ENCODE measurements at regions not wholly inside any gene's neighbourhood (a gene's known extent, or its start where the extent isn't known, plus 50 kb on each side); places are given as distances from the start of the nearest gene placed in this dataset.

DNA sequence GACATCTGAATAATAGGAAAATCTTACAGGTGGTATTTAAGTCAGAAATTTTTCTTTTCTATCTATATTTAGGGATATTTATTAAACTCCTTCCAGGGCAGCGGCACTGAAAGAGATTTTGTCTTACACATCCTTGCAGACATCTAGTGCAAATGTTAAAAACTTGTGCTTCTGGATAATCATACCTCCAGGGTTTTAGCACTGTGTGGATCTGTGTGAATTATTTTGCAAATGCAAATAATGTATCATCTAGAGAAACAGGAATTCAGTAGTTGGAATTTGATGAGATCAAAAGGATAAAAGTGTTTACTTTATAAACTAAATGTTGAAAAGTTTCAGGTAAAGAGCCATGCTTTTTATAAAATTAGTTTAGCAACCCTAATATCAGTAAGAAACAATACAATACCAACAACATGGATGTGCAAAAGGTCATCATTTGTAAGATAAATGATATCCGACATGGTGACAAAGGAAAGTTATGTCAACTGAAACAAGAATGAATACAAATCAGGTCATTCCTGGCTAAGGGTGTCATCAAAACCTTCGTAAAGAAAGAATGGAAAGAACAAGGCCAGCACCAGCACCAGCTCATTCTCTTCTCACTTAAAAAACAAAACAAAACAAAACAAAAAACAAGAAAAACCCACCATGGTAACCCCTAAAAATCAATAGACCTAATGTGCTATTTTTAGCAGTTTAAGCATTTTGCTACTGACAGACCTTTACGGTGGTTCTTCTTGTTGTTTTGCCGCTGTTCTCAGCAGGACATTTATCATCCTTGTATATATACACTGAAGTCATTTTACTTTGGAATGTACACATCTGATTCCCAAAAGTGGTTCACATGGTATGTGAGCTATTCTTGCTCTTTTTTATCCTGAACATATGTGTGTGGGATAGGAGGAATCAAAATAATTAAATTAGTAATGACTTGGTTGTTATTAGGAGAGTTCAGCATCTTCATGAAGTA lies 219.7 kb upstream of the NDST3 start:
- no peak for DNase-seq (ENCODE audit: extremely low read depth, low read depth)
- no peak overlapping the region for H3K4me3 ChIP-seq (replicated peaks; ENCODE audit: low read depth, low read length)
- TF ChIP-seq, protein P1, sequence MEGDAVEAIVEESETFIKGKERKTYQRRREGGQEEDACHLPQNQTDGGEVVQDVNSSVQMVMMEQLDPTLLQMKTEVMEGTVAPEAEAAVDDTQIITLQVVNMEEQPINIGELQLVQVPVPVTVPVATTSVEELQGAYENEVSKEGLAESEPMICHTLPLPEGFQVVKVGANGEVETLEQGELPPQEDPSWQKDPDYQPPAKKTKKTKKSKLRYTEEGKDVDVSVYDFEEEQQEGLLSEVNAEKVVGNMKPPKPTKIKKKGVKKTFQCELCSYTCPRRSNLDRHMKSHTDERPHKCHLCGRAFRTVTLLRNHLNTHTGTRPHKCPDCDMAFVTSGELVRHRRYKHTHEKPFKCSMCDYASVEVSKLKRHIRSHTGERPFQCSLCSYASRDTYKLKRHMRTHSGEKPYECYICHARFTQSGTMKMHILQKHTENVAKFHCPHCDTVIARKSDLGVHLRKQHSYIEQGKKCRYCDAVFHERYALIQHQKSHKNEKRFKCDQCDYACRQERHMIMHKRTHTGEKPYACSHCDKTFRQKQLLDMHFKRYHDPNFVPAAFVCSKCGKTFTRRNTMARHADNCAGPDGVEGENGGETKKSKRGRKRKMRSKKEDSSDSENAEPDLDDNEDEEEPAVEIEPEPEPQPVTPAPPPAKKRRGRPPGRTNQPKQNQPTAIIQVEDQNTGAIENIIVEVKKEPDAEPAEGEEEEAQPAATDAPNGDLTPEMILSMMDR (IDR thresholded peaks at IDR 0.05; ENCODE audit: low read depth, low read length, missing control alignments) = no peak

DNA sequence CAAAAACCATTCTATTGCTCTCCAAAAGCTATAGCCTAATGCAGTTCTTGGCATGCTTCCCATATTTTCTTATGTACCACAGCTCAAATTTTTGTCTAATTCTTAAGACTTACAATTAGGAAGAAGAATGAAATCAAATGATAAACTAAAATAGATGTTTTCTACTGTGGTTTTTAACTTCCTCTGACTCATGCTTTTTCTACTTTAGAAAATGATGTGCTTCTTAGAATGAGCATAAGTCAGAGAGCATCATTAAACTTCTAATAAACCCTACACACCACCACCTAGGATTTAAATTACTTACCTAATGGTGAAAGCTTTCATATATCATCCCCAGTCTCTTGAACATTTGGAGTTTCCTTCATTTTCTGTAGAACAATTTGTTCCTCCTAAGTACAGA lies 217.0 kb upstream of the NDST3 start:
- H3K4me3 ChIP-seq (replicated peaks; ENCODE audit: low read depth, low read length) = no peak overlapping the region
- no peak for DNase-seq (ENCODE audit: extremely low read depth, low read depth)

DNA sequence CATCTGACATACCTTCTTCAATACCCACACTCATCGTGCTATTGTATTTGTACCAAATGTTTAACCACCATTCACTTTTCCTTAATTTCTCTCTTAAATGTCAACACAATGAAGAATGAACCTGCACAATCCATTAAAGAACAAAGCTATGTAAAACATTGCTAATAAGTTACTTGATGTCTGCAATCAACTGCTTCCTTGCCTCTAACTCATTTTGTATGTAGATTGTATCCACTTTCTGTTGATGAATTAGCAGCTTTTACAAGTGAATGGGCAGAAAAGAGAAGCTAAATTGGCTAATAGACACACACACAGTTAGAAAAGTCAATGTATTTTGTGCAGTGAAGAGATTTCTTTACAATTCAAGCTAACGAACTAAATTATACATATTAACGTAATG lies 212.5 kb upstream of the NDST3 start:
- DNase-seq (ENCODE audit: extremely low read depth, low read depth) = no peak
- TF ChIP-seq, protein P1 (IDR thresholded peaks at IDR 0.05; ENCODE audit: low read depth, low read length, missing control alignments) = no peak
- no peak overlapping the region for H3K4me3 ChIP-seq (replicated peaks; ENCODE audit: low read depth, low read length)

More for the DNA sequence above, 217.0 kb upstream of the NDST3 start:
- TF ChIP-seq, protein P1 (IDR thresholded peaks at IDR 0.05; ENCODE audit: low read depth, low read length, missing control alignments) = no peak

DNA sequence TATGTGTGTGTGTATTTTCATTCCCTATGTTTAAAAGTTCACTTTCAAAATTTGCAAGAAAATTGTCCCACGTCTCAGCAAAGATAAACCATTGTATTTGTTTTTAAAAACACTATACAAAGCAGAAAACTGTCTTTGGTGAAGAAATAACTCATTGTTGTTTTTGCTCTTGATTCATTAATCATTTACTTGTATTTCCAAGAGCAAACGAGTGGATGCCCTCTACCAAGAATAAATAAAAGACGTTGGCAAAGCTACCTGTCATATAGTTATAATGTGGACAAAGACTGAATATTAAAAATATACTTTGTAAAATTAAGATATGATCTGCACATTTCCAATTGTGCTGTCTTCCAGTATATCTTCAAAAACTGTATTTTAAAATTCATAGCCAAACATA lies 210.9 kb upstream of the NDST3 start:
- DNase-seq (ENCODE audit: extremely low read depth, low read depth) = no peak
- H3K4me3 ChIP-seq (replicated peaks; ENCODE audit: low read depth, low read length) = no peak overlapping the region
- TF ChIP-seq, protein P1 (IDR thresholded peaks at IDR 0.05; ENCODE audit: low read depth, low read length, missing control alignments) = no peak

DNA sequence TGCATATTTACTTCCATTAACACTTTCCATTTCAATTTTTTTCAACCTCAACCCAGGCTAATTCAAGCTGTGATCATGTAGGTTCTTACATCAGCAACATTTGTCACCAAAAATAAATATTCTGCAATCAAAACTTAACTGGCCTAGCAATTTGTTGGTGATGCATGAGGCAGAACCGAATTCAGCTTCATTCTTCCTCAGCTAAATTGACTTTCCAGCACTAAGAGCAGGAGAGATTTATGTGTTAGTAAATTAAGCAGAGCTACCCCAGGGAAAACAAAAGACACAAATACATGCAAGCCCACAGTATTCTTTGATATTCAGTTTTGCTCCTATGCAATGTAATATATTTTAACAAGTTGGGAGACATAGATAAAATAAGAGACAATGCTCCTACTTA lies 208.7 kb upstream of the NDST3 start:
- DNase-seq (ENCODE audit: extremely low read depth, low read depth) = no peak
- no peak overlapping the region for H3K4me3 ChIP-seq (replicated peaks; ENCODE audit: low read depth, low read length)
- TF ChIP-seq, protein P1 (IDR thresholded peaks at IDR 0.05; ENCODE audit: low read depth, low read length, missing control alignments) = no peak

DNA sequence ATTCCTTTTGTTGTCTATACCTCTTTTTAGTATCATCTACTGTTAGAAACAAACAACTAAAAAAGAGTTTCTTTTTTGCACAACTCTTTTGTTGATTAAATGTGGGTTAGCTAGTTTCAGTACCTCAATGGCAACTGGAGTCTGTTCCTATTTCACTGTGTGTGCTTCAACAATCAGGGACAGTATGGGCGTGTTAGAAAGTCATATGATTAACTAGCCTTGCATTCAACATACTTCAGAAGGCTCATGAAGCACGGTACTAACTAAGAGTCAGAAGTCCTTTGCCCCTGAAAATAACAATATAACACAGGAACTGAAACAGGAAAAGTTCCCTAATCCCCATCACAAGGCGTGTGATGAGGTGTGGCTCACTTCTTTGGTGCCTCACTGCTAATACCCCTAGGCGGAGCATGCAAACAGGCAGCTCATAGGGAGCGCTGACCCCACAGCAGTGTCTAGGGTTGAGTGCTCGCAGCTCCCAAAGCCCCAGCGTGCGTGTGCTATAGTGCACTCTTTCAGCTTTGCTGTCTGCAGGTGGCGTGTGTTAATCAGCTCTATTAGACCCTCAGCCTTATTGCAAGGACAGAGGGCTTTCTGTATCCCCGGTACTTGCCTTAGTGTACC lies 203.1 kb upstream of the NDST3 start:
- DNase-seq (ENCODE audit: extremely low read depth, low read depth) = no peak
- H3K4me3 ChIP-seq (replicated peaks; ENCODE audit: low read depth, low read length) = no peak overlapping the region
- TF ChIP-seq, protein P1 (IDR thresholded peaks at IDR 0.05; ENCODE audit: low read depth, low read length, missing control alignments) = no peak

Measured in HFF-Myc (cell line).